ENCODE measurements at regions not wholly inside any gene's neighbourhood (a gene's known extent, or its start where the extent isn't known, plus 50 kb on each side); places are given as distances from the start of the nearest gene placed in this dataset.

DNA sequence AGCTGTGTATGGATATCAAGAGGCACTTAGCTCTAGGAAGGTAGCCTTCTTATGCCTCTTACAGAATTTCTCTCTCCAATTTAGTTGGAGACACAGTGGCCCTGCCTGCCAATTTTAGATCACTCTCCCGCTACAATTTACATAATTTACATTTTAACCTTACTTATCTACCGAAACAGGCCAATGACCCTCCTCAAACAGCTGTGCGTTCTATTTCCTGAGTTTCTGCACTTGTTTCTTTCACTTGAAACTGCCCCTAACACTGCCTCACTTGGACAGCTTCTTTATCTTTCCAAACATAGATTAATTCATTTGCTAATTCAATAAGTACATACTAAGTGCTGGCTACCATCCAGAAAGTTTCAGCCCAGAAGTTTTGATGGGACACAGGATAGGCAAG lies 52.9 kb upstream of the HDDC2 start:
- no peak for DNase-seq
- H3K27me3 ChIP-seq = no peaks in the 10 kb centered on the region

DNA sequence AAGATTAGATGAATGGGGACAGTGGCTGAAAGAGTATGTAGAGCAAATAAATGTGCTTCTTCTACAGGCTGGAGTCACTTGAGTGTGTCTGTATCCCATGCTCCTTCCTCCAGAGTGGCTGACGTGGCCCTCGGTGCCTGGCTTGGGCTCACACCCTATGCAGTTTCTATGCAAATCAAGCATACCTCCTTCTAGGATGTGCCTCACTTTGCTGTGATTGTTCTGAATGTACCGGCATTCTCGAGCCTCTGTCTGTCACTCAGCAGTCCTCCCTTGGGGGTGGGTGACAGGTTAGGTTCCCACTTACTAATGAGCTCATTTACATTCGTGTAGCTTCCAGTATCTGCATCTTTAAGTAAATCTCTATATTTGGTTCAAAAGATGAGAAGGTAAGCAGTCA lies 55.1 kb upstream of the HDDC2 start:
- no peak for DNase-seq
- no peaks in the 10 kb centered on the region for H3K4me1 ChIP-seq
- no peak overlapping the region for H3K4me3 ChIP-seq
- H3K27ac ChIP-seq = no peak overlapping the region
- H3K9me3 ChIP-seq (replicated peaks) = no peaks in the 10 kb centered on the region
- no peaks in the 10 kb centered on the region for H3K27me3 ChIP-seq
- no peaks in the 10 kb centered on the region for H3K36me3 ChIP-seq

More for the DNA sequence above, 52.9 kb upstream of the HDDC2 start:
- H3K36me3 ChIP-seq = no peaks in the 10 kb centered on the region
- no peak overlapping the region for H3K27ac ChIP-seq
- no peaks in the 10 kb centered on the region for H3K9me3 ChIP-seq (replicated peaks)
- no peak overlapping the region for H3K4me3 ChIP-seq
- no peaks in the 10 kb centered on the region for H3K4me1 ChIP-seq

DNA sequence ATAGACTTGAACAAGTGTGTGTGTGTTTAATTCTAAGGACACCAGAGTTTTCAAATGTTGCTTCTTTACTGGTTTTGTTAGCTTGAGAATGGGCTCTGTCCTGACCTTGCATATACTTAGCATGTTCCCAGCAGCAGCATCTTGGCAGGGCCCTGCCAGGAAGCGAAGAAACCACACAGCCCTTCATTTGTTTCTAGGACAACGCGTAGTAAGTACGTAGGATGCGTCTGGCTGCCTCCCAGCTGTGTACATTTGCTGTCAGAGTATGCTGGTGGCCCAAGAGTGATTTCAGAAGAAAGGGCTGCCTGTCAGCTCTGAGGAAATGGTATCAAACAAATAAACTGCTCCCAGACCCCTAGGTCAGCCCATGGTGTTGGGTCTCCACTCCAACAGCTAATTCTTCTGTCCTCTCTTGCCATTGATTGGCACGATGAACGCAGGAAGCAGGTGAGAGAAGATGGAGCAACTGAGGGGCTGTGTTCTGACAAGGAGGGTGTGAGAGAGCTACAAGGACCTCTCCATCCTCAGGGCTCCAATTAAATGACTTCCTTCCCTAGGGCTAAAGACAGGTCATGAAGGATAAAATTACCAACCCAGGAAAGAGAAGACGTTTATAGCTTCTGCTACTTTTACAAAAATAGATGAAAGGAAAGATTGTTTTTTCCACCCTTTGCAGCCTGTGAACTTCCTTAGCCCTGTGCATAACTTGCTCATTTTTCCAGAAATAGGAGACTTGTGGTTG lies 55.9 kb upstream of the HDDC2 start:
- H3K9me3 ChIP-seq (replicated peaks) = no peaks in the 10 kb centered on the region
- no peaks in the 10 kb centered on the region for H3K4me1 ChIP-seq
- H3K27me3 ChIP-seq = no peaks in the 10 kb centered on the region
- H3K4me3 ChIP-seq = no peak overlapping the region
- H3K36me3 ChIP-seq = no peaks in the 10 kb centered on the region
- H3K27ac ChIP-seq = no peak overlapping the region
- no peak for DNase-seq

DNA sequence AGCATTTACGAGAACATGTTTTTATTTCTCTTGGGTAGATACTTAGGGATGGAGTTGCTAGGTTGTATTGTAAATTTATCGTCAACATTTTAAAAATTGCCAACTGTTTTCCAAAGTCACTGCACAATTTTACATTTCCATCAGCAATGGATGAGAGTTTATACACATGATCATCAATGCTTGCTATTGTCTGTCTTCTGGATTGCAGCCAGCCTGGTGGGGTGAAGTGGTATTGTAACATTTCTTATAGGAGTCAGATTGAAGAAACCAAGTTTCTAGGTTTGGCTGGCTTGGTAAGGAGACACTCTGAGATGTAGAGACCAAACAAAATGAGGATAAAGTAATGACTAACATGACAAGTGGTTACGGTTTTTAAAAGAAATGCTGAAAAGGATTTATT lies 57.1 kb upstream of the HDDC2 start:
- H3K9me3 ChIP-seq (replicated peaks) = no peaks in the 10 kb centered on the region
- H3K36me3 ChIP-seq = no peaks in the 10 kb centered on the region
- H3K27me3 ChIP-seq = no peaks in the 10 kb centered on the region
- H3K4me1 ChIP-seq = no peaks in the 10 kb centered on the region; the same call in 1 of the 2 replicates
- H3K27ac ChIP-seq = no peak overlapping the region
- no peak overlapping the region for H3K4me3 ChIP-seq
- no peak for DNase-seq

DNA sequence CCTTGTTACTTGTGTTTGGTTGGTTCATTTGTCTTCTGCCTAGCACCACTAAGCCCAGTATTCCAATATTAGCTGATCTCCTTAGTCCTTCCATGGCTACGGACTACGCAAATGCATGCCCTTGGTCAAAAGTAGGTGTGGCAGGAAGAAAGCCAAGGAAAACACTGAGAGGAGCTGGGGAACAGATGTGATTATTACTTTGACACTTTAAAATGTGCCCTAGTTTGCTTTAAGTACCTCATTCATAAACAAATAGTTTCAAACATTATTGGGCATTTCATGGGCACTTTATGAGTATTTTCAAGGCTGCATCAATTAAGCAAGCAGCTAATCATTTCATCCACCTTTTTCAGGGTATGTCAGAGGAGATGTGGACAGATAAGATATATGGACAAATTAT lies 60.1 kb upstream of the HDDC2 start:
- H3K27ac ChIP-seq = no peak overlapping the region
- no peak for DNase-seq
- H3K9me3 ChIP-seq (replicated peaks) = no peaks in the 10 kb centered on the region
- no peaks in the 10 kb centered on the region for H3K27me3 ChIP-seq
- no peaks in the 10 kb centered on the region; the same call in 1 of the 2 replicates for H3K4me1 ChIP-seq
- H3K4me3 ChIP-seq = no peak overlapping the region
- H3K36me3 ChIP-seq = no peaks in the 10 kb centered on the region

DNA sequence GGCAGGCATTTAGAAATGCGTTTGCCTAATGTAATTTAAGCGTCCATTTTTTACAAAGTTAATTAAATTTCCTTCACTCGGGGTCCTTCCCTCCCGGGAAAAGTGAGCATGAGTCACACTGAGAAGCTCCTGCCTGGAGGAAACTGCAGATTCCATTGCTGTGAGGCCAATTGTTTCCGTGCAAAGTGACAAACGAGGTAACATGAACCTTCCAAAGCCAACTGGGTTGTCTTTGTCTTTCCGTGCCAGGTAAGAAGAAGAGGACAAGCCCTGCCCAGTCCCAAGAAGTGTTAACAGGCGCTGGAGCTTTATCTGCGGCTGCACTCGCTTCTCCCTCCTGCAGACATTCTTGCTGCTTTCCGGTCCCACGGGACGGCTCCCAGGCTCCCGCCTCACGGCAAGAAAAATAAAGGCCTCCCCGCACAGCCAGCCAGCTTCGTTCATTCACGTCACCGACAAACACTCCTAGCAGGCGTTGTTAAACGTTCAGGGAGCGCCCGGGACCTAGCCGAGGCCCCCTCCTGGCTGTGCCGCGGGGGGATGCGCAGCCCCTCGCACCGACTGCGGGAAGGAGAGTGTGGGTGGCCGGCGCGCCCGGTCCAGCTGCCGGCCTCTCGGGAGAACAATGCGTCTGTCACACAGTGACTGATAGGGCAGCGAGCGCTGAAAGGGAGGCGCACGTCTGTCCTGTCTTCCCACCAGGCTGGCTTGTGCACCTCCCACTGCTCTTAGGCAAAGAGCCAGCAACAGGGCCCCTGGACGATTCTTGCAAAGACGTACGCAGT lies 61.5 kb upstream of the HDDC2 start:
- Histone ChIP-seq H3K4me3 (peak overlapping the region; percentile 55), H3K36me3 (no peaks in the 10 kb centered on the region), H3K4me1 (no peaks in the 10 kb centered on the region; the same call in 1 of the 2 replicates), H3K27me3 (no peaks in the 10 kb centered on the region), H3K27ac (no peak overlapping the region), H3K9me3 (replicated peaks) (no peaks in the 10 kb centered on the region)
- peak; percentile 58 to 68 for DNase-seq

DNA sequence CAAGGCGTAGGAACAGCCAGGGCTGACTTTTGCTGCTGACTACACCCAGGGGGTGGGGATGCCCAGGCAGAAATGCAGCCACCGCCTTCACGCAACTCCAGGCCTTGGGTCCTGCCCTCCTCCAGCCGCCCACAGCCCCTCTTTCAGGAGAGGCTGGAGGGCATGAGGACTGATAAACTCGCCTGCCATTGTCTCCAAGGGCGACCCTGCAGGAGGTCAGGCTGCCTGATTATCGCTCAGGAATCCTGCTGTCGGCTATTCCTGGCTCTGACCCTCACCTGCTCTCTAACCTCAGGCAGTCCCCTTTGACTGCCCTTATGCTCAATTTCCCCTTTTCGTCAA lies 62.0 kb upstream of the HDDC2 start:
- H3K4me1 ChIP-seq = no peaks in the 10 kb centered on the region; the same call in 1 of the 2 replicates
- H3K36me3 ChIP-seq = no peaks in the 10 kb centered on the region
- H3K27me3 ChIP-seq = no peaks in the 10 kb centered on the region
- DNase-seq = no peak
- H3K9me3 ChIP-seq (replicated peaks) = no peaks in the 10 kb centered on the region
- H3K4me3 ChIP-seq = peak overlapping the region; percentile 55
- H3K27ac ChIP-seq = no peak overlapping the region

DNA sequence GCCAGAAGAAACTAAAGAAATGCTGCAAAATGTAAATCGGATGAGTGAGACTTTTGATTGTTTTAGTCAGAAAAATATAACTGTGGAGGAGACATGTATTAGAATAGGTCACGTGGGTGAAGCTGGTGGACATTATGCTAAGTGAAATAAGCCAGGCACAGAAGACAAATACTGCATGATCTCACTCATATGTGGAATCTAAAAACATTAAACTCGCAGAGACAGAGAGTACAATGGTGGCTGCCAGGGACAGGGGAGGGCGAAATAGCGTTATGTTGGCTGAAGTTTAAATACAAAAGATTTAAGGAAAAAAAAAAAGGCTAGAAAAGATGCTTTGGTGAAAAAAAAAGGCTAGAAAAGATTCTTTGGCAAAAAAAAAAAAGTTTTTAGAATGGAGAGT lies 63.5 kb upstream of the HDDC2 start:
- H3K4me3 ChIP-seq = no peak overlapping the region
- no peaks in the 10 kb centered on the region for H3K36me3 ChIP-seq
- no peak overlapping the region for H3K27ac ChIP-seq
- no peaks in the 10 kb centered on the region; the same call in 1 of the 2 replicates for H3K4me1 ChIP-seq
- H3K9me3 ChIP-seq (replicated peaks) = no peaks in the 10 kb centered on the region
- H3K27me3 ChIP-seq = no peaks in the 10 kb centered on the region
- DNase-seq = no peak

DNA sequence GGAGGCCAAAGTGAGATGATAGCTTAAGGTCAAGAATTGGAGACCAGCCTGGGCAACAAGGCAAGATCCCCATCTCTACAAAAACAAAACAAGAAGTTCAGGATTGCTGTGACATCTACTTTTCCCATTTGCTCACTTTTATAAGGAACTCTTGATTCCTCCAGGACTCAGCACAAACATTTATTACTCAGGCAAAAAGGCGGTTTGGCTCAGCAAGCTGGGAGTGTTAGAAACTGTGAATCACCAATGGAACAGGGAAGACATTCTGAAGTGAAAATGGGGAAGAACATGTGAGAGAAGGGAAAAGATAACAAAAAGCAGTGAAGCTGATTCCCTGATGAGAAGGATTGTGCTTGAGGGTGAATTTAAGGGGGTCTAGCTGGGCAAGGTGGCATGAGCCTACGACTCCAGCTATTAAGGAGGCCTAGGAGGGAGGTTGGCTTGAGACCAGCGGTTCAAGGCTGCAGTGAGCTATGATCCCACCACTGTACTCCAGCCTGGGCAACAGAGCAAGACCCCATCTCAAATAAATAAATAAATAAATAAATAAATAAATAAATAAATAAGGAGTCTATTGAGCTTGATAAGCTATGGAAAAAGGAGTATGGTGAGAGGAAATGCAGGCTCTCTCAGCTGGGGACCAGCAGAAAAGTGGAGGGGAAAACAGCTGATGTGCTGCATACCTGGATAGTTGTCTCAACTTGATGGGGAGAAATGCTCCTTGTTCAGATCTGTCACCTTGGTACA lies 65.4 kb upstream of the HDDC2 start:
- H3K4me1 ChIP-seq = no peaks in the 10 kb centered on the region; the same call in 1 of the 2 replicates
- no peak for DNase-seq
- no peaks in the 10 kb centered on the region for H3K27me3 ChIP-seq
- no peak overlapping the region for H3K4me3 ChIP-seq
- no peak overlapping the region for H3K27ac ChIP-seq
- no peaks in the 10 kb centered on the region for H3K9me3 ChIP-seq (replicated peaks)
- no peaks in the 10 kb centered on the region for H3K36me3 ChIP-seq

DNA sequence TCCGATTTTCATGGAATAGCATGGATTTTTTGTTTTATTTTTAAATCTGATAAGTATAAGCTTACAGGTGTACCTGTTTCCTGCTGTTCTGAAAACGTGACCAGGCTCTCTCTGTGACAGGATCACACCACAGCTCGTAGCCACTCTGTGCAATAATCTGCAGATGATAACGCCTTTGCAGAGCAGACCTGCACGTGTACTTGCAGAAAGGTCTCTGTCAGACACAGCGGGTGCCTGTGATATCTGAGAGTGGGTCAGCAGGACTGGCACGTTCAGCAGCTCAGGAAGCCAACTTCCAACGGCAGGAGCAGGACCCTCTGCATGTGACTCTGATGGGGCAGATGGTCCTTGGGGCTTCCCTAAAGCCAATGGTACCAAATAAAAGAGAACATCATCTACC lies 68.6 kb upstream of the HDDC2 start:
- Histone ChIP-seq H3K27me3 (no peaks in the 10 kb centered on the region), H3K4me3 (no peak overlapping the region)
- no peak for DNase-seq

DNA sequence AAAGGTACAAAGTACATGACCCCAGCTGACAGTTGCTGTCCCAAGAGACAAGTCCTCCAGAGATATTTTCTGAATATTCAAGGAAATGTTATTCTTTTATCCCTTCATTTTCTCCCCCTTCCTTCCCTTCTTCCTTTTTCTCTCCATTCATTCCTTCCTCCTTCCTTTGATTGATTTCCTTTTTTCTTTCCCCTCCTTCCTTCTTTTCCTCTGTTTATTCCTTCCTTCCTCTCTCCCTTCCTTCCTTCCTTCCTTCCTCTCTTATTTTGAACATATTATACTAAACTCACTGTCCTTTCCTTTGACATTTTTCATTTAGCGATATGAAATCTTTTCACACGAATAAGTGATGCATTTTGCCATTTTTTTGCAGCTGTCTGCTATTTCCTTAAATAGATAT lies 73.2 kb upstream of the HDDC2 start:
- DNase-seq = no peak
- Histone ChIP-seq H3K27me3 (peaks cover 3% of the 10 kb centered on the region; the same call in 1 of the 2 replicates), H3K9me3 (replicated peaks) (no peaks in the 10 kb centered on the region), H3K4me3 (no peak overlapping the region), H3K4me1 (no peaks in the 10 kb centered on the region), H3K36me3 (no peaks in the 10 kb centered on the region), H3K27ac (no peak overlapping the region)

More for the DNA sequence above, 68.6 kb upstream of the HDDC2 start:
- Histone ChIP-seq H3K4me1 (no peaks in the 10 kb centered on the region), H3K9me3 (replicated peaks) (no peaks in the 10 kb centered on the region), H3K36me3 (no peaks in the 10 kb centered on the region), H3K27ac (no peak overlapping the region)

DNA sequence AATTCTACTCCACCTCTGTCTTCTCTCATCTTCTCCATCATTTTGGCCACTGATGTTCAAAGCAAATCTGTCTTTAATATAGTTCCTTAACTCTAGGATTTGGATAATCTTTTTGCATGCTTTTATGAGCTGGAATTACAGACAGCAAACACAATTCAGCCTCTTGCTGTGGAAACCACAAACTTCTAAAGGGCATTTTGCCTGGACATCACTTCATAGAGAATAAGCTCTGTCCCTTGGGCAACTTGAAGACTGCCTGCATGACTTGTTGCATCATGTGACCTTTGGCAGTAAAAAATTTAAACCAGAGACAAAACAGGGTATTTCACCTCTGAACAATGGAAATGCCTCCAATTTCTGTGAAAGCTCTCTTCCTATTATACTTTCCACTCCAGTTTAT lies 74.1 kb upstream of the HDDC2 start:
- Histone ChIP-seq H3K27me3 (peaks cover 3% of the 10 kb centered on the region; the same call in 1 of the 2 replicates), H3K9me3 (replicated peaks) (no peaks in the 10 kb centered on the region), H3K27ac (no peak overlapping the region), H3K4me1 (no peaks in the 10 kb centered on the region), H3K4me3 (no peak overlapping the region), H3K36me3 (no peaks in the 10 kb centered on the region)
- DNase-seq = no peak

DNA sequence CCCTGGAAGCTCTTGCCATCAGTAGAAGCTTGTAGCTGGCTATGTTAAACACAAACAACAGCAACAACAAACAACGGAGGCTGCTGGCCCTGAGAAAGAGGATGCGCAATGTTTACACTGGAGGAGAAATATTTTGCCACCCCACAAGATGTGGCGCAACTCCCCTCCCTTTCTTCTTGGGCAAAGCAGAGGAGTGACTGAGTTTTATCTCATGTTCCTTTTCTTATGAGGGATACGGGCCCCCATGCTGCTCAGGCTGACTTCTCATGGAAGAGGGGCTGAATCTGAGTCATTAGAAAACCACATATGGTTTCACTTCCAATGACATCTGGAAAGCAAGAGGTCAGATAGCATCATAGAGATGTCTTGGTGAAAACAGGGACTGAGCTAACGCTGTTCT lies 75.9 kb upstream of the HDDC2 start:
- H3K36me3 ChIP-seq = no peaks in the 10 kb centered on the region
- no peak overlapping the region for H3K4me3 ChIP-seq
- DNase-seq = no peak
- no peaks in the 10 kb centered on the region for H3K4me1 ChIP-seq
- H3K9me3 ChIP-seq (replicated peaks) = no peaks in the 10 kb centered on the region
- peaks cover 3% of the 10 kb centered on the region; the same call in 1 of the 2 replicates for H3K27me3 ChIP-seq
- no peak overlapping the region for H3K27ac ChIP-seq

DNA sequence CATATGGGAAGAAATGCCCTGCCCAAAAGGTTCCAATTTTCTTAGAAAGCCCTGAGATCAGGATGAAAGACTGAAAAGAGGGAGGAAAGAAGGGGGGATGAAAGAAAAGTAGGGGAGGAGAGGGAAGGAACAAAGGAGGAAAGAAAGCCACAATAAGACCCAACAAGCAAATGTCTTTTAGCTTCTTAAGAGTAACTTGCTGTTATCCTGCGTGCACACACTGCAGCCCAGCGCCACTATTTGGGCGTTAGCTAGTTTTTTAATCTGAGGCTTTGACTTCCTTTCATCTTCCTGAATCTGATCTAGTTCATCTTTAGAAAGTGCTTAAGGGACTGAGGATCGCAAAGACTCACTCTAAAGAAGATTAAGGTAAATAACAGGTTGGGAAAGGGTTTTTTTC lies 77.4 kb upstream of the HDDC2 start:
- H3K27ac ChIP-seq = no peak overlapping the region
- DNase-seq = no peak
- H3K36me3 ChIP-seq = no peaks in the 10 kb centered on the region
- no peaks in the 10 kb centered on the region for H3K4me1 ChIP-seq
- H3K9me3 ChIP-seq (replicated peaks) = no peaks in the 10 kb centered on the region
- H3K27me3 ChIP-seq = peaks cover 3% of the 10 kb centered on the region; the same call in 1 of the 2 replicates
- H3K4me3 ChIP-seq = no peak overlapping the region

DNA sequence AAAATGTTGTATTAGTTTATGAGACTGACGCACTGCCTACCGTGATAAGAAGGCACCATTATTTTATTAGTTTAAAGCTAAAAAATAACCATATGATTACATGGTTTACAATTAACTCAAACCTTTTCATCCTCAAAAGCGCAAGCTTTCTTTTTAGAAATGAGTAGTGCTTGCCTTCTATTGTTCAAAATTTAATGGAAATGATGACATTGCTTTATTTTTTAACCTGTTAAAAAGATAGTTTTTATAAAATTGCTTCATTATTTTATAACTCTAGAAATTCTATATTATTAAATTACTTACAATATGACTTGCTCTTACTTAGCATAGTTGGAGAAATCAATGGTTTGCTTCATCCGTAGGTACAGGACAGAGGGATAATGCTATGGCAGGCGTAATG lies 78.7 kb upstream of the HDDC2 start:
- H3K27ac ChIP-seq = no peak overlapping the region
- H3K27me3 ChIP-seq = peaks cover 3% of the 10 kb centered on the region; the same call in 1 of the 2 replicates
- H3K36me3 ChIP-seq = no peaks in the 10 kb centered on the region
- no peaks in the 10 kb centered on the region for H3K4me1 ChIP-seq
- DNase-seq = no peak
- no peaks in the 10 kb centered on the region for H3K9me3 ChIP-seq (replicated peaks)
- no peak overlapping the region for H3K4me3 ChIP-seq
